Keratinocyte (primary cell): ENCODE measurements at regions not wholly inside any gene's neighbourhood (a gene's known extent, or its start where the extent isn't known, plus 50 kb on each side); places are given as distances from the start of the nearest gene placed in this dataset.

ENCODE experiments used
- DNase-seq: peaks from one replicate; pipeline ENCODE4 v3.0.0-alpha.2; 2011; ENCODE audit warnings: low read depth, missing footprints, low spot score
- FAIRE-seq: peaks from 2 replicates; lab custom pipeline; 2011; peaks lifted over from hg19 to GRCh38; lab: Jason Lieb, UNC
- H2AFZ ChIP-seq: 2 replicates; pipeline ENCODE4 v1.6.0; 2012; ENCODE audit warnings: low read length, control low read depth, inconsistent platforms; ENCODE audit not compliant: control insufficient read depth
- H3K27ac ChIP-seq: 2 replicates; pipeline ENCODE4 v1.5.1; 2011; ENCODE audit warnings: low read length; ENCODE audit not compliant: control insufficient read depth, insufficient read depth
- H3K27me3 ChIP-seq: 3 replicates; pipeline ENCODE4 v1.6.0; 2011; ENCODE audit warnings: low read length; ENCODE audit not compliant: control insufficient read depth, insufficient read depth; ENCODE audit errors: extremely low read depth
- H3K36me3 ChIP-seq, 2 experiments: 2 replicates in 1 of 2; 3 replicates in 1 of 2; pipeline ENCODE4 v1.5.1; 2011; ENCODE audit warnings: low read length in 2 of 2, mild to moderate bottlenecking in 1 of 2; ENCODE audit not compliant: control insufficient read depth in 2 of 2, insufficient read depth in 2 of 2; ENCODE audit errors: extremely low read depth in 1 of 2
- H3K4me1 ChIP-seq: 3 replicates; pipeline ENCODE4 v1.5.1; 2011; ENCODE audit warnings: low read length; ENCODE audit not compliant: control insufficient read depth, insufficient read depth; ENCODE audit errors: extremely low read depth
- H3K4me2 ChIP-seq: 3 replicates; pipeline ENCODE4 v1.6.0; 2011; ENCODE audit warnings: low read depth, low read length; ENCODE audit not compliant: control insufficient read depth, insufficient read depth; ENCODE audit errors: extremely low read depth
- H3K4me3 ChIP-seq, 3 experiments: fragments of 200-600 bp in 1 of 3; sonication (generic) in 1 of 3; 2 replicates in 2 of 3; 3 replicates in 1 of 3; pipeline ENCODE4 v1.5.1; 2011 to 2016; ENCODE audit warnings: low read length in 3 of 3, mild to moderate bottlenecking in 3 of 3, control low read depth in 2 of 3, inconsistent platforms in 1 of 3, low read depth in 1 of 3, mixed read lengths in 1 of 3, mixed run types in 1 of 3, moderate library complexity in 1 of 3; ENCODE audit not compliant: control insufficient read depth in 2 of 3, insufficient read depth in 2 of 3; ENCODE audit errors: extremely low read depth in 1 of 3
- H3K79me2 ChIP-seq: 2 replicates; pipeline ENCODE4 v1.6.0; 2012; ENCODE audit warnings: low read length; ENCODE audit not compliant: control insufficient read depth, insufficient read depth
- H3K9ac ChIP-seq: 3 replicates; pipeline ENCODE4 v1.6.0; 2011; ENCODE audit warnings: low read length; ENCODE audit not compliant: control insufficient read depth, insufficient read depth; ENCODE audit errors: extremely low read depth
- H3K9me1 ChIP-seq: 3 replicates; pipeline ENCODE4 v1.6.0; 2011; ENCODE audit warnings: low read length; ENCODE audit not compliant: control insufficient read depth, insufficient read depth; ENCODE audit errors: extremely low read depth
- H3K9me3 ChIP-seq: 2 replicates; pipeline ENCODE4 v1.5.1; 2012; ENCODE audit warnings: low read depth, low read length; ENCODE audit not compliant: control insufficient read depth
- H4K20me1 ChIP-seq: 3 replicates; pipeline ENCODE4 v1.6.0; 2011; ENCODE audit warnings: low read length; ENCODE audit not compliant: control insufficient read depth, insufficient read depth; ENCODE audit errors: extremely low read depth
- EZH2 ChIP-seq: IDR thresholded peaks from one replicate; pipeline ENCODE4 v1.6.1; 2012; ENCODE audit warnings: inconsistent platforms, mild to moderate bottlenecking, low read length, moderate library complexity
- dilution Hi-C: fragments of 300-500 bp; cut with MboI; formaldehyde crosslinking; loops from one replicate; pipeline ENCODE4 v1.7.0; 2020; ENCODE audit warnings: low sequenced_read_pairs; ENCODE audit not compliant: extremely low pct_ligation_motif_present
- TF ChIP-seq, protein P1 (sequence below), 3 experiments: IDR thresholded peaks in 1 of 3; conservative IDR thresholded peaks in 1 of 3; optimal IDR thresholded peaks in 1 of 3; 2 replicates in 2 of 3; 3 replicates in 1 of 3; pipeline versions ENCODE3 to v1.5.1; 2011; ENCODE audit warnings: low read length in 3 of 3, mild to moderate bottlenecking in 3 of 3, moderate library complexity in 2 of 3, control low read depth in 1 of 3, inconsistent platforms in 1 of 3; ENCODE audit not compliant: insufficient read depth in 2 of 3; ENCODE audit errors: extremely low read depth in 1 of 3

GRCh38 chr7:155962191-155962967 lies 150.1 kb upstream of the SHH start:
- TF ChIP-seq EZH2: no peak
- TF ChIP-seq, protein P1, sequence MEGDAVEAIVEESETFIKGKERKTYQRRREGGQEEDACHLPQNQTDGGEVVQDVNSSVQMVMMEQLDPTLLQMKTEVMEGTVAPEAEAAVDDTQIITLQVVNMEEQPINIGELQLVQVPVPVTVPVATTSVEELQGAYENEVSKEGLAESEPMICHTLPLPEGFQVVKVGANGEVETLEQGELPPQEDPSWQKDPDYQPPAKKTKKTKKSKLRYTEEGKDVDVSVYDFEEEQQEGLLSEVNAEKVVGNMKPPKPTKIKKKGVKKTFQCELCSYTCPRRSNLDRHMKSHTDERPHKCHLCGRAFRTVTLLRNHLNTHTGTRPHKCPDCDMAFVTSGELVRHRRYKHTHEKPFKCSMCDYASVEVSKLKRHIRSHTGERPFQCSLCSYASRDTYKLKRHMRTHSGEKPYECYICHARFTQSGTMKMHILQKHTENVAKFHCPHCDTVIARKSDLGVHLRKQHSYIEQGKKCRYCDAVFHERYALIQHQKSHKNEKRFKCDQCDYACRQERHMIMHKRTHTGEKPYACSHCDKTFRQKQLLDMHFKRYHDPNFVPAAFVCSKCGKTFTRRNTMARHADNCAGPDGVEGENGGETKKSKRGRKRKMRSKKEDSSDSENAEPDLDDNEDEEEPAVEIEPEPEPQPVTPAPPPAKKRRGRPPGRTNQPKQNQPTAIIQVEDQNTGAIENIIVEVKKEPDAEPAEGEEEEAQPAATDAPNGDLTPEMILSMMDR (optimal IDR thresholded peaks at IDR 0.05 in 1 of 3, IDR thresholded peaks at IDR 0.05 in 1 of 3, conservative IDR thresholded peaks at IDR 0.05 in 1 of 3; ENCODE audit: extremely low read depth in 1 of 3, insufficient read depth in 2 of 3, low read length in 3 of 3): no peak
- Histone ChIP-seq H3K79me2 (no peaks in the 10 kb centered on the region), H3K9me1 (no peaks in the 10 kb centered on the region), H3K9ac (no peak overlapping the region), H3K27ac (peak overlapping the region; percentile 57), H3K36me3 (no peaks in the 10 kb centered on the region), H3K27me3 (no peaks in the 10 kb centered on the region), H3K4me3 (no peak overlapping the region), H2AFZ (no peak overlapping the region), H3K4me1 (peaks cover 6% of the 10 kb centered on the region), H3K9me3 (no peaks in the 10 kb centered on the region), H4K20me1 (no peaks in the 10 kb centered on the region), H3K4me2 (peak overlapping the region; percentile 15)
- FAIRE-seq: peak; percentile 23
- dilution Hi-C loops: no loop called here
- no peak for DNase-seq

- Histone ChIP-seq H3K9me3 (no peaks in the 10 kb centered on the region), H3K79me2 (no peaks in the 10 kb centered on the region), H4K20me1 (no peaks in the 10 kb centered on the region), H3K4me1 (peaks cover 6% of the 10 kb centered on the region), H3K9ac (peak overlapping the region; percentile 26), H3K27me3 (no peaks in the 10 kb centered on the region), H3K9me1 (no peaks in the 10 kb centered on the region), H3K27ac (peak overlapping the region; percentile 57), H3K36me3 (no peaks in the 10 kb centered on the region), H3K4me2 (peak overlapping the region; percentile 15), H3K4me3 (no peak overlapping the region), H2AFZ (no peak overlapping the region)
- FAIRE-seq (no peak), DNase-seq (no peak)
- dilution Hi-C loops: no loop called here
- TF ChIP-seq, protein P1 (optimal IDR thresholded peaks at IDR 0.05 in 1 of 3, IDR thresholded peaks at IDR 0.05 in 1 of 3, conservative IDR thresholded peaks at IDR 0.05 in 1 of 3; ENCODE audit: extremely low read depth in 1 of 3, insufficient read depth in 2 of 3, low read length in 3 of 3): no peak
- TF ChIP-seq EZH2: no peak
Observed at GRCh38 chr7:155961241-155962190, 149.3 kb upstream of the SHH start.
